DLD1 (cell line): ENCODE measurements at regions not wholly inside any gene's neighbourhood (a gene's known extent, or its start where the extent isn't known, plus 50 kb on each side); places are given as distances from the start of the nearest gene placed in this dataset.
"Not testable (repeated sequence)": the region's sequence is repeated elsewhere in the genome, so short reads cannot be mapped to it uniquely, and the experiment has no call there.

Experiments used
- in situ Hi-C: cut with HindIII; loops from 2 replicates; pipeline ENCODE4 v1.10.0; 2017; ENCODE audit warnings: low sequenced_read_pairs

- in situ Hi-C loops, result no loop called here
These were observed 1575.8 kb downstream of the STIM2 start for GRCh38 chr4:28436191-28437080.

- in situ Hi-C loops, result no loop called here
These were observed 1582.7 kb downstream of the STIM2 start for GRCh38 chr4:28443371-28443770.

- in situ Hi-C loops, result no loop called here
These were observed 1583.3 kb downstream of the STIM2 start for GRCh38 chr4:28443801-28444412.

GRCh38 chr4:28444886-28445496, 1584.3 kb downstream of the STIM2 start:
- in situ Hi-C loops, result no loop called here

GRCh38 chr4:28449085-28449484, 1588.4 kb downstream of the STIM2 start:
- in situ Hi-C loops, result no loop called here

- in situ Hi-C loops, result no loop called here
These were observed 1590.7 kb downstream of the STIM2 start for GRCh38 chr4:28451346-28451745.

GRCh38 chr4:28462766-28463700, 1602.4 kb downstream of the STIM2 start:
- in situ Hi-C loops, result no loop called here

GRCh38 chr4:28464823-28465222, 1604.2 kb downstream of the STIM2 start:
- in situ Hi-C loops, result no loop called here

- in situ Hi-C loops, result not testable (repeated sequence)
These were observed 1606.2 kb downstream of the STIM2 start for GRCh38 chr4:28466886-28467285.

- in situ Hi-C loops, result no loop called here
These were observed 1608.7 kb downstream of the STIM2 start for GRCh38 chr4:28469387-28469786.

GRCh38 chr4:28469886-28470285, 1609.2 kb downstream of the STIM2 start:
- in situ Hi-C loops, result no loop called here

GRCh38 chr4:28475381-28475780, 1614.7 kb downstream of the STIM2 start:
- in situ Hi-C loops, result no loop called here

- in situ Hi-C loops, result no loop called here
These were observed 1619.0 kb downstream of the STIM2 start for GRCh38 chr4:28479666-28480065.

- in situ Hi-C loops, result no loop called here
These were observed 1620.9 kb downstream of the STIM2 start for GRCh38 chr4:28481565-28481964.

- in situ Hi-C loops, result no loop called here
These were observed 1622.1 kb downstream of the STIM2 start for GRCh38 chr4:28482580-28483270.

GRCh38 chr4:28488021-28488420, 1627.4 kb downstream of the STIM2 start:
- in situ Hi-C loops, result no loop called here

- in situ Hi-C loops, result no loop called here
These were observed 1630.0 kb downstream of the STIM2 start for GRCh38 chr4:28490669-28491068.

GRCh38 chr4:28505064-28505463, 1644.4 kb downstream of the STIM2 start:
- in situ Hi-C loops, result no loop called here

- in situ Hi-C loops, result no loop called here
These were observed 1648.0 kb downstream of the STIM2 start for GRCh38 chr4:28508636-28509035.

- in situ Hi-C loops, result not testable (repeated sequence)
These were observed 1654.1 kb downstream of the STIM2 start for GRCh38 chr4:28514766-28515165.
